Endothelial cell of umbilical vein (primary cell): ENCODE measurements at regions not wholly inside any gene's neighbourhood (a gene's known extent, or its start where the extent isn't known, plus 50 kb on each side); places are given as distances from the start of the nearest gene placed in this dataset.

Experiments
- BruUV-seq: library from RNA; stranded (reverse); fragments of 400-500 nt; replicated peaks from 2 replicates; lab custom pipeline; 2021; lab: Mats Ljungman, UMichigan
- CTCF ChIA-PET: fragments of 300-600, 350-600 bp; sonication (Branson Sonifier 250); formaldehyde crosslinking; loops from one replicate; lab custom pipeline; 2021; ENCODE audit warnings: antibody characterized with exemption, inconsistent platforms; lab: Charles Lee
- POLR2A ChIA-PET: fragments of 300-600, 350-600 bp; sonication (Branson Sonifier 250); formaldehyde crosslinking; loops from one replicate; lab custom pipeline; 2021; ENCODE audit warnings: antibody characterized with exemption, inconsistent platforms; lab: Charles Lee
- DNase-seq: peaks from one replicate; pipeline ENCODE4 v3.0.0-alpha.2; 2011; ENCODE audit warnings: low read depth, low spot score
- FAIRE-seq: peaks from 2 replicates; lab custom pipeline; 2011; peaks lifted over from hg19 to GRCh38; lab: Jason Lieb, UNC
- H2AFZ ChIP-seq: 2 replicates; pipeline ENCODE4 v1.6.0; 2012; ENCODE audit warnings: low read depth, low read length, control low read depth, inconsistent platforms
- H3K27ac ChIP-seq: 2 replicates; pipeline ENCODE4 v1.5.1; 2011; ENCODE audit warnings: low read depth, mild to moderate bottlenecking, control low read depth, low read length, moderate library complexity; ENCODE audit not compliant: insufficient read depth
- H3K27me3 ChIP-seq, 2 experiments: 2 replicates each; pipeline versions ENCODE4 v1.6.0 to v1.6.1; 2011; ENCODE audit warnings: low read length in 2 of 2, mixed read lengths in 1 of 2; ENCODE audit not compliant: control insufficient read depth in 2 of 2, insufficient read depth in 2 of 2
- H3K36me3 ChIP-seq, 2 experiments: 2 replicates in 1 of 2; 3 replicates in 1 of 2; pipeline ENCODE4 v1.5.1; 2011; ENCODE audit warnings: low read length in 2 of 2, mild to moderate bottlenecking in 1 of 2, moderate library complexity in 1 of 2; ENCODE audit not compliant: control insufficient read depth in 2 of 2, insufficient read depth in 2 of 2; ENCODE audit errors: extremely low read depth in 1 of 2
- H3K4me1 ChIP-seq: 3 replicates; pipeline ENCODE4 v1.5.1; 2011; ENCODE audit warnings: mild to moderate bottlenecking, low read length; ENCODE audit not compliant: control insufficient read depth, insufficient read depth; ENCODE audit errors: extremely low read depth
- H3K4me2 ChIP-seq: 2 replicates; pipeline ENCODE4 v1.6.1; 2011; ENCODE audit warnings: low read length, control low read depth, mixed read lengths; ENCODE audit not compliant: insufficient read depth
- H3K4me3 ChIP-seq, 3 experiments: fragments of 200-600 bp in 1 of 3; sonication (generic), shearing (Covaris generic) in 1 of 3; replicated peaks in 1 of 3; 2 replicates each; pipeline ENCODE4 v1.5.1; 2011 to 2016; ENCODE audit warnings: control low read depth in 3 of 3, low read length in 3 of 3, mild to moderate bottlenecking in 2 of 3, inconsistent platforms in 1 of 3, low read depth in 1 of 3, moderate library complexity in 1 of 3; ENCODE audit not compliant: insufficient read depth in 1 of 3
- H3K79me2 ChIP-seq: 2 replicates; pipeline ENCODE4 v1.6.0; 2012; ENCODE audit warnings: low read length, inconsistent platforms; ENCODE audit not compliant: control insufficient read depth, insufficient read depth
- H3K9ac ChIP-seq: replicated peaks from 2 replicates; pipeline ENCODE3; 2011; ENCODE audit warnings: low read length, control low read depth; ENCODE audit not compliant: insufficient read depth; ENCODE audit errors: extremely low read depth
- H3K9me1 ChIP-seq: replicated peaks from 3 replicates; pipeline ENCODE4 v1.6.0; 2011; ENCODE audit warnings: mild to moderate bottlenecking, low read length; ENCODE audit not compliant: control insufficient read depth, insufficient read depth; ENCODE audit errors: extremely low read depth
- H3K9me3 ChIP-seq: replicated peaks from 2 replicates; pipeline ENCODE4 v1.5.1; 2012; ENCODE audit warnings: low read length, inconsistent platforms; ENCODE audit not compliant: control insufficient read depth, insufficient read depth
- H4K20me1 ChIP-seq: replicated peaks from 2 replicates; pipeline ENCODE3; 2011; ENCODE audit warnings: mild to moderate bottlenecking, low read length; ENCODE audit not compliant: control insufficient read depth, insufficient read depth; ENCODE audit errors: extremely low read depth
- EZH2 ChIP-seq: IDR thresholded peaks from 2 replicates; pipeline ENCODE4 v1.6.1; 2012; ENCODE audit warnings: borderline replicate concordance, low read depth, mild to moderate bottlenecking, moderate library complexity, low read length, inconsistent platforms; ENCODE audit not compliant: severe bottlenecking
- FOS ChIP-seq: IDR thresholded peaks from 2 replicates; pipeline ENCODE4 v1.6.1; 2011; ENCODE audit warnings: mild to moderate bottlenecking, low read length, moderate library complexity, borderline replicate concordance; ENCODE audit not compliant: insufficient read depth
- GATA2 ChIP-seq: IDR thresholded peaks from 2 replicates; pipeline ENCODE4 v1.7.0; 2011; ENCODE audit warnings: low read depth, mild to moderate bottlenecking, moderate library complexity, mixed read lengths, low read length; ENCODE audit not compliant: insufficient read length, insufficient read depth
- JUN ChIP-seq: IDR thresholded peaks from 2 replicates; pipeline ENCODE4 v1.6.1; 2011; ENCODE audit warnings: borderline replicate concordance, low read depth; ENCODE audit not compliant: insufficient read length, insufficient read depth
- MYC ChIP-seq: IDR thresholded peaks from one replicate; pipeline ENCODE4 v1.6.1; 2011; ENCODE audit warnings: mild to moderate bottlenecking, low read depth, low read length
- POLR2A ChIP-seq: IDR thresholded peaks from 2 replicates; pipeline ENCODE4 v1.6.1; 2012; ENCODE audit warnings: low read depth, mild to moderate bottlenecking, control low read depth, low read length
- POLR2AphosphoS5 ChIP-seq: IDR thresholded peaks from 2 replicates; pipeline ENCODE4 v1.6.1; 2012; ENCODE audit warnings: low read depth, mild to moderate bottlenecking, control low read depth, low read length, moderate library complexity; ENCODE audit not compliant: insufficient read depth
- dilution Hi-C: fragments of 300-500 bp; cut with MboI; formaldehyde crosslinking; loops from one replicate; pipeline ENCODE4 v1.15.0; 2019; ENCODE audit warnings: low sequenced_read_pairs; ENCODE audit not compliant: extremely low pct_ligation_motif_present
- intact Hi-C: fragments of 100-400 bp; cut with micrococcal nuclease; formaldehyde crosslinking; loops from one replicate; pipeline ENCODE4 v1.10.0; 2022
- TF ChIP-seq, protein P1 (sequence below): IDR thresholded peaks from 2 replicates; pipeline ENCODE4 v1.6.1; 2011; ENCODE audit not compliant: insufficient read depth, insufficient read length
- TF ChIP-seq, protein P2 (sequence below), 2 donors: IDR thresholded peaks; 1 replicate in 1 of 2; 2 replicates in 1 of 2; pipeline ENCODE4 v1.5.1; 2011; ENCODE audit warnings: low read length in 2 of 2, mild to moderate bottlenecking in 2 of 2, moderate library complexity in 2 of 2, control low read depth in 1 of 2, inconsistent platforms in 1 of 2, low read depth in 1 of 2; ENCODE audit not compliant: insufficient read depth in 1 of 2; ENCODE audit errors: extremely low read depth in 1 of 2

GRCh38 chr10:29063806-29064644, 224.8 kb upstream of the LYZL1 start:
- dilution Hi-C loops, result no loop called here
- FAIRE-seq, result no peak
- POLR2A ChIA-PET, result no interaction called here

GRCh38 chr10:29064680-29065079, 224.2 kb upstream of the LYZL1 start:
- dilution Hi-C loops, result no loop called here
- Histone ChIP-seq H3K4me2 (no peak overlapping the region), H4K20me1 (no peaks in the 10 kb centered on the region), H3K4me3 (no peak overlapping the region), H3K27me3 (peaks cover 6 to 7% of the 10 kb centered on the region in 2 experiments), H3K9me1 (no peaks in the 10 kb centered on the region), H3K9ac (no peak overlapping the region), H3K9me3 (no peaks in the 10 kb centered on the region), H3K27ac (no peak overlapping the region), H3K36me3 (no peaks in the 10 kb centered on the region), H3K4me1 (no peaks in the 10 kb centered on the region), H3K79me2 (no peaks in the 10 kb centered on the region), H2AFZ (no peak overlapping the region)
- TF ChIP-seq, protein P1, sequence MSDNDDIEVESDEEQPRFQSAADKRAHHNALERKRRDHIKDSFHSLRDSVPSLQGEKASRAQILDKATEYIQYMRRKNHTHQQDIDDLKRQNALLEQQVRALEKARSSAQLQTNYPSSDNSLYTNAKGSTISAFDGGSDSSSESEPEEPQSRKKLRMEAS, result no peak
- TF ChIP-seq MYC (no peak), EZH2 (no peak), JUN (no peak), POLR2AphosphoS5 (no peak), POLR2A (no peak), GATA2 (no peak), FOS (no peak)
- TF ChIP-seq, protein P2, sequence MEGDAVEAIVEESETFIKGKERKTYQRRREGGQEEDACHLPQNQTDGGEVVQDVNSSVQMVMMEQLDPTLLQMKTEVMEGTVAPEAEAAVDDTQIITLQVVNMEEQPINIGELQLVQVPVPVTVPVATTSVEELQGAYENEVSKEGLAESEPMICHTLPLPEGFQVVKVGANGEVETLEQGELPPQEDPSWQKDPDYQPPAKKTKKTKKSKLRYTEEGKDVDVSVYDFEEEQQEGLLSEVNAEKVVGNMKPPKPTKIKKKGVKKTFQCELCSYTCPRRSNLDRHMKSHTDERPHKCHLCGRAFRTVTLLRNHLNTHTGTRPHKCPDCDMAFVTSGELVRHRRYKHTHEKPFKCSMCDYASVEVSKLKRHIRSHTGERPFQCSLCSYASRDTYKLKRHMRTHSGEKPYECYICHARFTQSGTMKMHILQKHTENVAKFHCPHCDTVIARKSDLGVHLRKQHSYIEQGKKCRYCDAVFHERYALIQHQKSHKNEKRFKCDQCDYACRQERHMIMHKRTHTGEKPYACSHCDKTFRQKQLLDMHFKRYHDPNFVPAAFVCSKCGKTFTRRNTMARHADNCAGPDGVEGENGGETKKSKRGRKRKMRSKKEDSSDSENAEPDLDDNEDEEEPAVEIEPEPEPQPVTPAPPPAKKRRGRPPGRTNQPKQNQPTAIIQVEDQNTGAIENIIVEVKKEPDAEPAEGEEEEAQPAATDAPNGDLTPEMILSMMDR (IDR thresholded peaks at IDR 0.05; ENCODE audit: extremely low read depth in 1 of 2, insufficient read depth in 1 of 2, low read depth in 1 of 2, low read length in 2 of 2), result no peak
- BruUV-seq, result no TSS peak
- intact Hi-C loops, result no loop called here
- DNase-seq (no peak), FAIRE-seq (no peak)
- POLR2A ChIA-PET, result no interaction called here
- CTCF ChIA-PET, result no interaction called here

More at GRCh38 chr10:29063806-29064644, 224.8 kb upstream of the LYZL1 start:
- no peak overlapping the region for H3K4me3 ChIP-seq
- H4K20me1 ChIP-seq, result no peaks in the 10 kb centered on the region
- TF ChIP-seq, protein P1, result no peak
- TF ChIP-seq GATA2 (no peak), POLR2A (no peak), JUN (no peak), POLR2AphosphoS5 (no peak), MYC (no peak)
- H3K4me1 ChIP-seq, result no peaks in the 10 kb centered on the region
- BruUV-seq, result no TSS peak
- H3K27me3 ChIP-seq, result peaks cover 3 to 6% of the 10 kb centered on the region in 2 experiments
- H3K79me2 ChIP-seq, result no peaks in the 10 kb centered on the region
- no peaks in the 10 kb centered on the region for H3K36me3 ChIP-seq
- no peaks in the 10 kb centered on the region for H3K9me3 ChIP-seq
- no peak for DNase-seq
- CTCF ChIA-PET, result interaction anchor here (1.1 kb wide), 1 partner anchor 9 kb away, joined by 3 read pairs; no protein-coding TSS in a partner anchor
- H2AFZ ChIP-seq, result no peak overlapping the region
- no peak overlapping the region for H3K4me2 ChIP-seq
- no peak overlapping the region for H3K9ac ChIP-seq
- intact Hi-C loops, result no loop called here
- H3K27ac ChIP-seq, result no peak overlapping the region
- H3K9me1 ChIP-seq, result no peaks in the 10 kb centered on the region
